Body of pancreas (tissue), 4 donors: ENCODE measurements at regions not wholly inside any gene's neighbourhood (a gene's known extent, or its start where the extent isn't known, plus 50 kb on each side); places are given as distances from the start of the nearest gene placed in this dataset.

Experiments
- ATAC-seq: fragments of 150-250 bp; one replicate; pipeline ENCODE4 v1.9.1; 2016
- DNase-seq, 4 donors: peaks; one replicate each; pipeline ENCODE4 v3.0.0-alpha.2; 2019
- H3K27ac ChIP-seq, 4 donors: fragments of 200-600 bp; sonication (generic); 1 replicate in 3 of 4; 2 replicates in 1 of 4; pipeline versions ENCODE4 v1.5.1 to v1.6.1; 2016 to 2019; ENCODE audit warnings: mild to moderate bottlenecking in 1 of 4, mixed read lengths in 1 of 4, moderate library complexity in 1 of 4
- H3K27me3 ChIP-seq, 2 donors: fragments of 200-600 bp; sonication (generic); one replicate each; pipeline ENCODE4 v1.6.0; 2016; ENCODE audit warnings: mild to moderate bottlenecking in 1 of 2
- H3K36me3 ChIP-seq, 2 donors: fragments of 200-600 bp; sonication (generic); replicated peaks in 1 of 2; 2 replicates each; pipeline ENCODE4 v1.5.1; 2016; ENCODE audit warnings: low read depth in 2 of 2; ENCODE audit not compliant: insufficient read depth in 1 of 2
- H3K4me1 ChIP-seq: fragments of 200-600 bp; sonication (generic); one replicate; pipeline ENCODE4 v1.6.0; 2016
- H3K4me3 ChIP-seq, 2 donors: fragments of 200-600 bp; sonication (generic); 1 replicate in 1 of 2; 2 replicates in 1 of 2; pipeline ENCODE4 v1.5.1; 2016 to 2019
- H3K9me3 ChIP-seq, 3 donors: fragments of 200-600 bp; sonication (generic); 1 replicate in 2 of 3; 2 replicates in 1 of 3; pipeline ENCODE4 v1.5.1; 2016
- CTCF ChIP-seq, 7 experiments: fragments of 450-650 bp in 4 of 7; fragments of 200-600 bp in 3 of 7; sonication (generic) in 3 of 7; IDR thresholded peaks; one replicate each; pipeline ENCODE4 v1.5.1; 2016 to 2019; ENCODE audit warnings: antibody characterized with exemption in 7 of 7
- POLR2A ChIP-seq, 3 donors: fragments of 450-650 bp; IDR thresholded peaks; one replicate each; pipeline ENCODE4 v1.6.1; 2016; ENCODE audit warnings: antibody characterized with exemption in 3 of 3, mild to moderate bottlenecking in 2 of 3
- WGBS, 2 donors: methylation state at CpG; one replicate each; pipeline ENCODE4 v1.1.5; 2017; 5-methylcytosine and 5-hydroxymethylcytosine counted together
- intact Hi-C: fragments of 100-400 bp; cut with DNase I; formaldehyde crosslinking; loops from one replicate; pipeline ENCODE4 v1.15.1; 2023

DNA sequence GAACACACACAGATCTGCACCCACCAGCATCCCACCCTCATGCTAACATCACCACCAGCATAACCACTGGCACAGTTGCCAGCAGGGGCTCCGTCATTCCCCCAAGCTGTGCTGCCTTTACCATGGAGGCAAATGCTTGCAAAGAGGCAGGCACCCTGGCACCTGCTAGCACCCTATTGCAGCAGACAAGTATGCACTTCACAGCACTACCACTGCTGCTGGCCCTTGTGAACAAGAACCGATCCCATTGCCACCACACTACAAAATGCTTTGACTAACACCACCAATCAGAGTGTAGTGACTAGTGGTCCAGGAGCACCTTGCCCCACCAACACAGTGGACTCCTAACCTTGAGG, 862.2 kb upstream of the DPPA4 start:
- no peak overlapping the region for H3K27ac ChIP-seq
- H3K4me3 ChIP-seq = no peak overlapping the region
- H3K36me3 ChIP-seq = no peaks in the 10 kb centered on the region
- WGBS, 2 donors = 69 to 83% methylated on average over 2 of the region's 2 CpGs
- DNase-seq = peak in 1 of 4 donors; percentile 7
- no peaks in the 10 kb centered on the region for H3K27me3 ChIP-seq
- TF ChIP-seq CTCF (IDR thresholded peaks at IDR 0.05) (no peak), POLR2A (IDR thresholded peaks at IDR 0.05) (no peak)
- intact Hi-C loops = no loop called here
- peaks cover 0 to 5% (median 0%) of the 10 kb centered on the region in 3 donors for H3K9me3 ChIP-seq
- H3K4me1 ChIP-seq = no peaks in the 10 kb centered on the region
- no peak for ATAC-seq

- Histone ChIP-seq H3K4me1 (no peaks in the 10 kb centered on the region), H3K9me3 (no peaks in the 10 kb centered on the region), H3K4me3 (no peak overlapping the region), H3K27ac (no peak overlapping the region), H3K36me3 (no peaks in the 10 kb centered on the region), H3K27me3 (no peaks in the 10 kb centered on the region)
- DNase-seq (no peak), ATAC-seq (no peak)
- intact Hi-C loops = no loop called here
- 45 to 60% methylated on average over 3 of the region's 3 CpGs for WGBS, 2 donors
- no peak for TF ChIP-seq CTCF (IDR thresholded peaks at IDR 0.05)
- no peak for TF ChIP-seq POLR2A (IDR thresholded peaks at IDR 0.05)
These were observed 861.4 kb upstream of the NECTIN3 start for GRCh38 chr3:110210086-110210660.

DNA sequence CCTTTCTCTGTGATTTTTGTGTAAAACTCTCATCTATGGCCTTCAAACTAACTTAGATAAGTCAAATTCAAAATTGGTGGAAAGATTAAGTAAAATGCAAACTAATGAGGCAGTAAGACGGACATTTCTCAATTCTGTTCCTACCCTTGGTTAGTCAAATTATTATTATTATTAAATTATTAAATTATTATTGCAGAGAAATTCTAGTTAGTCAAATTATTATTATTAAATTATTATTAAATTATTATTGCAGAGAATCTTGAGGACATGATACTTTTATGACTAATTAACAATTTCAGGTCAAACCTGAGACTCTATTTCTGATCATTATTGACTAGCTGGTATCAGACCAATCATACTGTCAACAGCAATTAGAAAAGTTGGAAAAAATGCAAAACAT, 845.0 kb upstream of the NECTIN3 start:
- intact Hi-C loops = no loop called here
- ATAC-seq (no peak), DNase-seq (no peak)
- Histone ChIP-seq H3K4me3 (no peak overlapping the region), H3K27ac (no peak overlapping the region), H3K9me3 (no peaks in the 10 kb centered on the region), H3K36me3 (no peaks in the 10 kb centered on the region), H3K4me1 (no peaks in the 10 kb centered on the region), H3K27me3 (no peaks in the 10 kb centered on the region)
- 62 to 69% methylated on average over 1 of the region's 1 CpG for WGBS, 2 donors
- no peak for TF ChIP-seq CTCF (IDR thresholded peaks at IDR 0.05)

- no peak overlapping the region for H3K4me3 ChIP-seq
- no peak for DNase-seq
- no peaks in the 10 kb centered on the region for H3K4me1 ChIP-seq
- intact Hi-C loops = no loop called here
- no peak overlapping the region for H3K27ac ChIP-seq
- no peaks in the 10 kb centered on the region for H3K9me3 ChIP-seq
- no peaks in the 10 kb centered on the region for H3K27me3 ChIP-seq
- WGBS, 2 donors = 53 to 58% methylated on average over 4 of the region's 4 CpGs
- no peak for TF ChIP-seq CTCF (IDR thresholded peaks at IDR 0.05)
- no peak for TF ChIP-seq POLR2A (IDR thresholded peaks at IDR 0.05)
- no peak for ATAC-seq
- no peaks in the 10 kb centered on the region for H3K36me3 ChIP-seq
These were observed 843.6 kb upstream of the NECTIN3 start for GRCh38 chr3:110227991-110228390.

DNA sequence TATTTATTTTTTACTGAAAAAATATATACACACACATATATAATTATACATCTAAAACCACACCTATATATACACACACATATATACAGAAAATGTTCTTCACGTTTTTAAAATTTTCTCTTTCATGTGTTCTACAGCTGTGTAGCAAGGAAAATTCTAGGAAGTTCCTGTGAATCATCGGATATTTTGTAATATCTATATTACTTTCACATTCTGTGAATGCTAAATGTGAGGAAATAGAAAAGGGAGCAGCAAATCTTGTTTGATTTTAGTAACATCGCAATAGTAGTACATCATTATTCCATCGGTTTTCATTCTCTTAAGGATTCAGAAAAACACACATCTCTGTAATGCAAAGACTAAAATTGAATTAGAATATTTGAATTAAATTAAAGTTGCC, 836.8 kb upstream of the NECTIN3 start:
- Histone ChIP-seq H3K4me1 (no peaks in the 10 kb centered on the region), H3K36me3 (no peaks in the 10 kb centered on the region), H3K27ac (no peak overlapping the region), H3K27me3 (no peaks in the 10 kb centered on the region), H3K4me3 (no peak overlapping the region), H3K9me3 (no peaks in the 10 kb centered on the region)
- TF ChIP-seq POLR2A (IDR thresholded peaks at IDR 0.05) (no peak), CTCF (IDR thresholded peaks at IDR 0.05) (no peak)
- intact Hi-C loops = no loop called here
- ATAC-seq (no peak), DNase-seq (no peak)
- 68 to 78% methylated on average over 4 of the region's 4 CpGs for WGBS, 2 donors
